ENCODE measurements at regions not wholly inside any gene's neighbourhood (a gene's known extent, or its start where the extent isn't known, plus 50 kb on each side); places are given as distances from the start of the nearest gene placed in this dataset.

- Mint-ChIP-seq H3K4me1 (ENCODE audit: low read depth) (no peaks in the 10 kb centered on the region), H3K27me3 (ENCODE audit: low read depth) (no peaks in the 10 kb centered on the region), H3K4me3 (no peak overlapping the region), H3K9me3 (peaks cover 6% of the 10 kb centered on the region), H3K36me3 (ENCODE audit: low read depth) (no peaks in the 10 kb centered on the region), H3K27ac (no peak overlapping the region)
These were observed 52.9 kb upstream of the IRX1 start for GRCh38 chr5:3542769-3543168.

GRCh38 chr5:3542158-3542557 is 53.5 kb upstream of the IRX1 start:
- Mint-ChIP-seq H3K27ac (no peak overlapping the region), H3K4me3 (no peak overlapping the region), H3K4me1 (ENCODE audit: low read depth) (no peaks in the 10 kb centered on the region), H3K9me3 (peaks cover 12% of the 10 kb centered on the region), H3K27me3 (ENCODE audit: low read depth) (no peaks in the 10 kb centered on the region), H3K36me3 (ENCODE audit: low read depth) (no peaks in the 10 kb centered on the region)

- Mint-ChIP-seq H3K9me3 (peaks cover 13% of the 10 kb centered on the region), H3K4me3 (no peak overlapping the region), H3K27ac (no peak overlapping the region), H3K4me1 (ENCODE audit: low read depth) (no peaks in the 10 kb centered on the region), H3K27me3 (ENCODE audit: low read depth) (no peaks in the 10 kb centered on the region), H3K36me3 (ENCODE audit: low read depth) (no peaks in the 10 kb centered on the region)
These were observed 56.7 kb upstream of the IRX1 start for GRCh38 chr5:3538886-3539285.

DNA sequence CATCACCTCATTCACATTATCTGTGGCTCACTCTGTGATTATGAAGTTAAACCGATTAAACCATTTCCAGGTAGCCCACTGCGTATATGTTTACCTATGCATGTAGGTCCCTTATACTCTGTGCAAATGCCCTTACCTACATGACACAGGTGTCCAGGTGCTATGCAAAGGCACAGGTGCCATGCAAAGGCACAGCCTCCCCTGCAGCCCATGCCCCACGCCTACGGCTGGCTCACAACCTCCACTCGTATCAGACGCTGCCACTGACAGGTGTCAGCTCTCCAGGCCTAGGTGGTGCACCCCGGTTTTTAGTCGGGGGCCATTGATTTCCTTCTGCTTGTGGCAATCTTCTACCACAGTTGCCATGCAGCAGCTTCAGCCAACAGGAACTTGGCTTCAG is 57.7 kb upstream of the IRX1 start:
- no peaks in the 10 kb centered on the region for H3K27me3 Mint-ChIP-seq (ENCODE audit: low read depth)
- no peaks in the 10 kb centered on the region for H3K36me3 Mint-ChIP-seq (ENCODE audit: low read depth)
- H3K4me3 Mint-ChIP-seq = no peak overlapping the region
- peaks cover 13% of the 10 kb centered on the region for H3K9me3 Mint-ChIP-seq
- H3K4me1 Mint-ChIP-seq (ENCODE audit: low read depth) = no peaks in the 10 kb centered on the region
- no peak overlapping the region for H3K27ac Mint-ChIP-seq

- peaks cover 16% of the 10 kb centered on the region for H3K9me3 Mint-ChIP-seq
- no peaks in the 10 kb centered on the region for H3K27me3 Mint-ChIP-seq (ENCODE audit: low read depth)
- no peak overlapping the region for H3K27ac Mint-ChIP-seq
- no peaks in the 10 kb centered on the region for H3K4me1 Mint-ChIP-seq (ENCODE audit: low read depth)
- no peaks in the 10 kb centered on the region for H3K36me3 Mint-ChIP-seq (ENCODE audit: low read depth)
- H3K4me3 Mint-ChIP-seq = no peak overlapping the region
These were observed 60.0 kb upstream of the IRX1 start for GRCh38 chr5:3535414-3536211.

DNA sequence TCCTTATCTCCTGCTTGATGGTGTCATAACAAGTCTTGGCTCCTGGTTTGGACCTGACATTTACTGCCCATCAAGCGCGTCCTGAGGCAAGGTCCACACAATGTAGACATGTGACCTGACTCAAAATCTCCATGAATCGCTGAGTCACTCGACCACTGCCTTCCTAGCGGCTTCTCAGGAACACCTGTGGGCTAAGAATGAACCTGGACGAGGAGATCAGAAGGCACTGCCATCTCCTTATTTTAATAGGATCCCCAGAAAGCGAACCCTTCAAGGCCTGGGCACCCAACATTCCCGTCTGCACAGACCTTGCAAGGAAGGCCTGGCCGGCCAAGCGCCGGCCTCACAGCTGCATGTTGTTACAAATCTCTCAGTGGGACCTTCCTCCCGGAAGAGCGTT is 60.6 kb upstream of the IRX1 start:
- Mint-ChIP-seq H3K4me1 (ENCODE audit: low read depth) (no peaks in the 10 kb centered on the region), H3K9me3 (peaks cover 16% of the 10 kb centered on the region)

DNA sequence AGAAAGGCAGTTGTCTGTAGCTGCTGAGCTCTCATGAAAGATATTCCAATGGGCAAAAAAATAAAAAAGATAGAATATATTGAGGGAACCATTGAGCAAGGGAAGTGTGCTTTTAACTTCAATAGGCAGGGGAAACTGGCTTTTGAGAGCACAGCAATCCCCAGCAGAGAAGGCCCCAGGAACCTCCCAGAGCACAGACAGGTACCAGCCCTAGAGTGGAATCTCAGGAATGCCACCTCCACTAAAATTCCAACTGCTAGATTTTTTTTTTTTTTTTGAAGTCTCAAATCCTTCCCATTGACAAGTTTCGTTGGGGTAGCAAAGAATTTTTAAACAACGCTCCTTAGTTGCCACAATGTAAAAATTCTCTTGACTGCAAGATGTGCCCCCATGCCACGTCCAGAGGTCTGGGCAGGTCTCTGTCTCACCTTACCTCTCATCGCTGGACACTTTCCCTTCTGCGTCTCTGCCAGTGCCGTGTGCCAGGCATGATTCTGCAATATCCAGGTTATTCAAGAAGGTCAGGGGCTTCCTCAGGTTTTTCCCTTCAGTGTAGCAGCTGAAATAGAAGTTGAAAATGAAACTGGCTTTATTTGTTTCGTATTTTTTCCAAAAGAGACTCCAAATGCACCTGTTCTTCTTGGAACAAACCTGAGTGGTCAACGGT is 64.2 kb upstream of the IRX1 start:
- Mint-ChIP-seq H3K4me3 (no peak overlapping the region), H3K9me3 (peaks cover 12% of the 10 kb centered on the region), H3K36me3 (ENCODE audit: low read depth) (no peaks in the 10 kb centered on the region), H3K27ac (no peak overlapping the region), H3K27me3 (ENCODE audit: low read depth) (no peaks in the 10 kb centered on the region), H3K4me1 (ENCODE audit: low read depth) (no peaks in the 10 kb centered on the region)

More for the DNA sequence above, 60.6 kb upstream of the IRX1 start:
- Mint-ChIP-seq H3K36me3 (ENCODE audit: low read depth) (no peaks in the 10 kb centered on the region), H3K27ac (no peak overlapping the region), H3K27me3 (ENCODE audit: low read depth) (no peaks in the 10 kb centered on the region), H3K4me3 (no peak overlapping the region)

DNA sequence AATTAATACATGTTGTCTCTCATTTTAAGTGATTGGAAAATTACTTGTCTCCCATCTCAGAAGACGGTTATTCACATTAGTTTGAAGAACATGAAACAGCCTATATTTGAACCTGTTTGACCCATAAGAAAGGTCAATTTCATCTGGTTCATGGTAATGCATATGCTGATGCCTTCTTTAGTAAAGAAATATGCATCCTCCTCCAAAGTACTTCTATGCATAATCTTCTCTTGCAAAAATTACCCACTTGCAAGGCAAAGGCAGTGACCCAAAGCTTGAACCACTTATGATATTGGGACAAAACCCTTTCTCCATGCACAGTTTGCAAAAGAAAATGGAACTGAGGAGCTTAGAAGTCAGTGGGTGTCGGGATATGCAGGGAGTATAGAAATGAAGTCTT is 65.4 kb upstream of the IRX1 start:
- no peaks in the 10 kb centered on the region for H3K4me1 Mint-ChIP-seq (ENCODE audit: low read depth)
- H3K36me3 Mint-ChIP-seq (ENCODE audit: low read depth) = no peaks in the 10 kb centered on the region
- peaks cover 12% of the 10 kb centered on the region for H3K9me3 Mint-ChIP-seq
- H3K4me3 Mint-ChIP-seq = no peak overlapping the region
- no peaks in the 10 kb centered on the region for H3K27me3 Mint-ChIP-seq (ENCODE audit: low read depth)
- H3K27ac Mint-ChIP-seq = no peak overlapping the region

DNA sequence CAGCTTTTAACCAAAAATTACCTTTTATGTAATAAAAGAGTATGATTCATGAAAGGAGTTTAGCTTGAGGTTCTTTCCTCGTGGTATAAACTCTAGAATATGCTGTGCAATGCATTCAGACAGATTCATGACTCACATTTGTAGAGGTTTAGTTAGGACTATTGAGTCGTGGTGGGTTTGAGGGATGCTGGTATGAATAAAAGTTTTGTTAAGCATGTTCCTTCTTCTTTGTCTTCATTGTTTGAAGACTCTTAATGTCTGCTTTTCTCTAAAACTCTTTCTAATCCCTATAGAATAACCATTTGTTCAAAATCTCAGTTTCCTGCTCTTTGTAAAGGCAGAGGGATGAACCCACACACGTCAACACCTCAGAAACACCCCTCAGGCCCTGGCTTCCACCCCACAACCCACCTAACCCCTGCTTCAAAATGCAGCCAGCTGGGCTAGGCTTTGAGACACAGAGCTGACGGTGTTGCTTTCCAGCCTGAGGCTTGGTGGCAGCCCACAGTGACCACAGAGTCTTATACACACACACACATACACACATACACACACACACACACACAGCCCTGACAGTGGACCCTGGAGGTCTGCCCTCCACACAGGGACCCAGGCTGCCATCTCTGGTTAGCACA is 69.0 kb upstream of the IRX1 start:
- Mint-ChIP-seq H3K27me3 (ENCODE audit: low read depth) (no peaks in the 10 kb centered on the region), H3K36me3 (ENCODE audit: low read depth) (no peaks in the 10 kb centered on the region), H3K27ac (no peak overlapping the region), H3K4me1 (ENCODE audit: low read depth) (no peaks in the 10 kb centered on the region), H3K9me3 (peaks cover 24% of the 10 kb centered on the region), H3K4me3 (no peak overlapping the region)

DNA sequence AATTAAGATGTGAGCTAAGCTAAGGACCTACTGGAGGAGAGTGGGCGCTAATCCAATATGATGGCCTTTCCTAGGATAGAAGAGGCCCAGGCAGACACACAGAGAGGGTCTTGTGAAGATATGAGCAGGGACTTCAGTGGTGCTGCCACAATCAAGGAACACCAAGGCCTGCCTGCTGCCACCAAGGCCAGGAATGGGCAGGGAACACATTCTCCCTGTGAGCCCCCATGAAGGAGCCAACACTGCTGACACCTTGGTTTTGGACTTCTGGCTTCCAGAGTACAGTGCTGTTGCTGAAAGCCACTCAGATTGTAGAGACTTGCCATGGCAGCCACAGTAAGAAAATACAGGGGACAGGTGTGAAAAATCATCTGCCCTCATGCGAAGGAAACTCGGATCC is 73.1 kb upstream of the IRX1 start:
- no peak overlapping the region for H3K4me3 Mint-ChIP-seq
- H3K36me3 Mint-ChIP-seq (ENCODE audit: low read depth) = no peaks in the 10 kb centered on the region
- no peaks in the 10 kb centered on the region for H3K4me1 Mint-ChIP-seq (ENCODE audit: low read depth)
- peaks cover 24% of the 10 kb centered on the region for H3K9me3 Mint-ChIP-seq
- H3K27me3 Mint-ChIP-seq (ENCODE audit: low read depth) = no peaks in the 10 kb centered on the region
- no peak overlapping the region for H3K27ac Mint-ChIP-seq

GRCh38 chr5:3518576-3518975 is 77.1 kb upstream of the IRX1 start:
- H3K27ac Mint-ChIP-seq = no peak overlapping the region

DNA sequence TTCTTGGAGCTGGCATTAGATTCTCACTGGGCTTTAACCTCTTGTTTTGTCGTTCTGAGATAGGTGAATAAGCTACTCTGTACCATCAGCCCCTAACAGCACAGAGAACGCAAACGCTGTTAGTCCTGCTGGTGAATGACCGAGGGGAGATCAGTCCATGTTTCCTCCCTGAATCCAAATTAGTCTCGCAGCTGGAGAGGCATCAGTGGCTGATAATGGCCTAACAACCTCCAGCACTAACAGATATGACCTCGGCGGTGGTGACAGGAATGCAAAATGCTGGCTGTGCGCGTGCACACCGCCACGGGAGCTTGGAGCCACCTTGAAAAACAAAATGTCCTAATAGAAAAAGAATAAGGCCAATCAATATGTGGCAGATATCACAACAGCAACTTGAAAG is 77.6 kb upstream of the IRX1 start:
- Mint-ChIP-seq H3K36me3 (ENCODE audit: low read depth) (no peaks in the 10 kb centered on the region), H3K27ac (no peak overlapping the region), H3K4me3 (no peak overlapping the region), H3K4me1 (ENCODE audit: low read depth) (no peaks in the 10 kb centered on the region), H3K27me3 (ENCODE audit: low read depth) (no peaks in the 10 kb centered on the region), H3K9me3 (peaks cover 7% of the 10 kb centered on the region)

More at GRCh38 chr5:3518576-3518975, 77.1 kb upstream of the IRX1 start:
- H3K27me3 Mint-ChIP-seq (ENCODE audit: low read depth) = no peaks in the 10 kb centered on the region
- no peaks in the 10 kb centered on the region for H3K4me1 Mint-ChIP-seq (ENCODE audit: low read depth)
- no peak overlapping the region for H3K4me3 Mint-ChIP-seq
- no peaks in the 10 kb centered on the region for H3K36me3 Mint-ChIP-seq (ENCODE audit: low read depth)
- peaks cover 11% of the 10 kb centered on the region for H3K9me3 Mint-ChIP-seq

- Mint-ChIP-seq H3K9me3 (peaks cover 5% of the 10 kb centered on the region), H3K27me3 (ENCODE audit: low read depth) (no peaks in the 10 kb centered on the region), H3K4me1 (ENCODE audit: low read depth) (no peaks in the 10 kb centered on the region), H3K27ac (no peak overlapping the region), H3K36me3 (ENCODE audit: low read depth) (no peaks in the 10 kb centered on the region), H3K4me3 (no peak overlapping the region)
These were observed 78.3 kb upstream of the IRX1 start for GRCh38 chr5:3517348-3517747.

DNA sequence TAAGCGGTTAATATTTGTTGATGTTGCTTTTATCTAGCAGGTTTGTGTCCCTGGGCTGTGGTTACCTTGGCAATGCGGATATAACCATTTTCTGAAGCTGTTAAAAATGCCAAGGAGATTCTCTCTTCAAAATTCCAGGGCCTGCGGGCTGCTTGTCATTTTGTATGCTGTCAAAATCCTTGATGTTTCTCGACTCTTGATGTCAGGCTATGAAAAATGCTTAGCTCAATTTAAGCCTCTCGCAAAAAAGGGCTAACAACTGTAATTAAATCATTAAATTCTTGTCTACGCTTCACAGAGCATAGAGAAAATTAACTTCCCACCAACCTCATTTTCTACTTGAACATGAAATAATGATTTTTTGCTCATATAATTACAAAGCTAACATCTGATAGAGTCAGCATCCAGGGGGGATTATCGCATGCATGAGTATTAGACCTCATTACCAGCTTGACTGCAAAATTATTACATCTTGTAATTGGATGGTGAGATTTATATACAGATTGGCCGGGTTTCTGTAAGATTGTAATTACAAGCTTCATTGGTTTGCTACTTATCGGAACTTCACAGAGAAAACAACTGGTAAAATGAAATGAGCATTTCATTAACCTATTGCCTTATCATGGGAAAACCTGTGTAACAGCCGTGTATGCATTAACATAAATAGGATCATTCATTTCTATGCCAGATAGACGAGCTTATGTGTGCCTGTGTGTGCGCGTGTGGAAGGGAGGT is 83.1 kb upstream of the IRX1 start:
- H3K27ac Mint-ChIP-seq = no peak overlapping the region
- H3K27me3 Mint-ChIP-seq (ENCODE audit: low read depth) = no peaks in the 10 kb centered on the region
- H3K36me3 Mint-ChIP-seq (ENCODE audit: low read depth) = no peaks in the 10 kb centered on the region
- no peak overlapping the region for H3K4me3 Mint-ChIP-seq
- peaks cover 16% of the 10 kb centered on the region for H3K9me3 Mint-ChIP-seq
- H3K4me1 Mint-ChIP-seq (ENCODE audit: low read depth) = no peaks in the 10 kb centered on the region
